Mesendoderm (in vitro differentiated cells): ENCODE measurements at regions not wholly inside any gene's neighbourhood (a gene's known extent, or its start where the extent isn't known, plus 50 kb on each side); places are given as distances from the start of the nearest gene placed in this dataset.

Experiments used
- DNase-seq: peaks from one replicate; pipeline ENCODE4 v3.0.0; 2013
- H2AK5ac ChIP-seq: 2 replicates; pipeline ENCODE4 v1.6.1; 2013; ENCODE audit warnings: low read length, inconsistent platforms
- H2BK120ac ChIP-seq: 2 replicates; pipeline ENCODE4 v1.6.1; 2013; ENCODE audit warnings: low read depth, mild to moderate bottlenecking, low read length, moderate library complexity, mixed read lengths
- H2BK15ac ChIP-seq: replicated peaks from 2 replicates; pipeline ENCODE4 v1.6.1; 2013; ENCODE audit warnings: low read depth, mild to moderate bottlenecking, moderate library complexity
- H2BK5ac ChIP-seq: 2 replicates; pipeline ENCODE4 v1.6.1; 2013; ENCODE audit warnings: low read length, inconsistent platforms
- H3K18ac ChIP-seq: 2 replicates; pipeline ENCODE4 v1.6.1; 2013; ENCODE audit warnings: mild to moderate bottlenecking, low read length, mixed read lengths
- H3K23ac ChIP-seq: one replicate; pipeline ENCODE4 v1.6.1; 2013; ENCODE audit warnings: low read length
- H3K27ac ChIP-seq: 2 replicates; pipeline ENCODE4 v1.5.1; 2013; ENCODE audit warnings: low read depth, mild to moderate bottlenecking, inconsistent platforms, low read length, moderate library complexity
- H3K27me3 ChIP-seq: 2 replicates; pipeline ENCODE4 v1.6.1; 2013; ENCODE audit warnings: low read length, control low read depth, mild to moderate bottlenecking, inconsistent platforms; ENCODE audit not compliant: insufficient read depth, poor library complexity
- H3K36me3 ChIP-seq: 2 replicates; pipeline ENCODE4 v1.6.1; 2013; ENCODE audit warnings: low read length, inconsistent platforms; ENCODE audit not compliant: control insufficient read depth, insufficient read depth
- H3K4ac ChIP-seq: one replicate; pipeline ENCODE4 v1.6.1; 2013; ENCODE audit warnings: low read depth, mild to moderate bottlenecking, low read length, moderate library complexity
- H3K4me1 ChIP-seq: 2 replicates; pipeline ENCODE4 v1.6.1; 2013; ENCODE audit warnings: low read depth, low read length, inconsistent platforms; ENCODE audit not compliant: control insufficient read depth
- H3K4me2 ChIP-seq: 2 replicates; pipeline ENCODE4 v1.6.1; 2013; ENCODE audit warnings: low read length
- H3K4me3 ChIP-seq: 2 replicates; pipeline ENCODE4 v1.5.1; 2013; ENCODE audit warnings: mild to moderate bottlenecking, low read length
- H3K56ac ChIP-seq: one replicate; pipeline ENCODE4 v1.6.1; 2013; ENCODE audit warnings: low read length
- H3K79me1 ChIP-seq: 2 replicates; pipeline ENCODE4 v1.6.1; 2013; ENCODE audit warnings: low read length, inconsistent platforms
- H3K79me2 ChIP-seq: 2 replicates; pipeline ENCODE4 v1.6.1; 2013; ENCODE audit warnings: mild to moderate bottlenecking, low read length; ENCODE audit not compliant: control insufficient read depth, insufficient read depth
- H3K9ac ChIP-seq: 2 replicates; pipeline ENCODE4 v1.6.1; 2013; ENCODE audit warnings: low read length, inconsistent platforms
- H4K5ac ChIP-seq: one replicate; pipeline ENCODE4 v1.6.1; 2013; ENCODE audit warnings: low read length
- H4K8ac ChIP-seq: one replicate; pipeline ENCODE4 v1.6.1; 2013; ENCODE audit warnings: low read depth, mild to moderate bottlenecking, control low read depth, low read length, moderate library complexity
- WGBS: extraction: QIAGEN DNeasy Blood & Tissue Kit; methylation state at CpG from one replicate; pipeline ENCODE4 v1.1.7; 2013; ENCODE audit warnings: low lambda C conversion rate, missing lambda C conversion rate; ENCODE audit not compliant: insufficient coverage; ENCODE audit errors: extremely low coverage; 5-methylcytosine and 5-hydroxymethylcytosine counted together

GRCh38 chr4:32658019-32658418 is 1937.8 kb downstream of the PCDH7 start:
- Histone ChIP-seq H3K27me3 (no peaks in the 10 kb centered on the region), H2BK120ac (no peak overlapping the region), H3K79me2 (no peaks in the 10 kb centered on the region), H3K4me1 (no peaks in the 10 kb centered on the region), H3K56ac (peak overlapping the region; percentile 64), H3K4me3 (no peak overlapping the region), H3K4me2 (no peak overlapping the region), H3K23ac (no peak overlapping the region), H3K18ac (no peak overlapping the region), H4K8ac (no peak overlapping the region), H3K79me1 (no peaks in the 10 kb centered on the region), H3K36me3 (no peaks in the 10 kb centered on the region), H4K5ac (no peak overlapping the region), H2AK5ac (no peak overlapping the region), H2BK15ac (no peak overlapping the region), H3K9ac (no peak overlapping the region), H2BK5ac (no peak overlapping the region), H3K4ac (no peak overlapping the region), H3K27ac (no peak overlapping the region)
- DNase-seq: peak; percentile 49
- WGBS: no CpG with 5 or more reads among the region's 3 CpGs

DNA sequence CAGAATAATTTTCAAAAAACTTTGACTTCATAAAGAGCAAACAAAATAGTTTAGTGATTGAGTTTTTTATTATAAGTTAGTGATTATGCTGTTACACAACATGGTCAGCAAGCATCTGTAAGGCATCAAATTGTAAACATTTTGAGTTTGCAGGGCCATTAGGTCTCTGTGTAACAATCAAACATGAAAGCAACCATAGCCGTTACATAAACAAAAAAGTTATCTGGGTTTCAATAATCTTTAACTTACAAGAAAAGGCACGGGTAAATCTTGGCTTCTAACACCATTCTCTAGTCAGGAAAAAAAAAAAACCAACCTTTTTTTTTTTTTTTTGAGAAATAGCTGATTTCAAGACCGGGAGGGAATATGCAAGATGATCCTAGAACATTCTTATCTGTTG is 1941.1 kb downstream of the PCDH7 start:
- Histone ChIP-seq H3K27ac (no peak overlapping the region), H3K4ac (no peak overlapping the region), H3K27me3 (no peaks in the 10 kb centered on the region), H3K4me1 (no peaks in the 10 kb centered on the region), H3K56ac (no peak overlapping the region), H2BK15ac (no peak overlapping the region), H2BK120ac (no peak overlapping the region), H3K4me2 (no peak overlapping the region), H2AK5ac (no peak overlapping the region), H3K36me3 (no peaks in the 10 kb centered on the region), H3K9ac (no peak overlapping the region), H3K4me3 (no peak overlapping the region), H4K5ac (no peak overlapping the region), H3K79me1 (no peaks in the 10 kb centered on the region), H2BK5ac (no peak overlapping the region), H3K23ac (no peak overlapping the region), H3K79me2 (no peaks in the 10 kb centered on the region), H4K8ac (no peak overlapping the region), H3K18ac (no peak overlapping the region)
- WGBS: no CpG with 5 or more reads among the region's 3 CpGs
- no peak for DNase-seq

DNA sequence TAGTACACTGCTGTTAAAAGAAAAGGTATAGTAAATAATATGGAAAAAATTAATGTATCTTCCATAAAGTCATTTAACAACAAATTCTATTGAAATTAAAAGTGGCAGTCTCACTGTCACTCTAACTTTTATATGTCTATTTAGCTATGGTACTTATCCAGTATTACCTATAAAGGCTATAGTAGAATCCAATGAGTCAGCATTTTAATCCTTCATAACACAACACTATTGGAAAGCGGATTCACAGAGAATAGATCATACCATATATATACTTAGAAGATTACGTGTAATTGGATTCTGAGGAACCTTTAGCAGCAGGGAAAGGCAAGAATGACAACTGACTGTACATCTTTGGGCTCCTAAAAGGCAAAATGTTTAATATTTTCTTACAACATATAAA is 1942.6 kb downstream of the PCDH7 start:
- H3K23ac ChIP-seq: no peak overlapping the region
- no peak overlapping the region for H3K4me2 ChIP-seq

DNA sequence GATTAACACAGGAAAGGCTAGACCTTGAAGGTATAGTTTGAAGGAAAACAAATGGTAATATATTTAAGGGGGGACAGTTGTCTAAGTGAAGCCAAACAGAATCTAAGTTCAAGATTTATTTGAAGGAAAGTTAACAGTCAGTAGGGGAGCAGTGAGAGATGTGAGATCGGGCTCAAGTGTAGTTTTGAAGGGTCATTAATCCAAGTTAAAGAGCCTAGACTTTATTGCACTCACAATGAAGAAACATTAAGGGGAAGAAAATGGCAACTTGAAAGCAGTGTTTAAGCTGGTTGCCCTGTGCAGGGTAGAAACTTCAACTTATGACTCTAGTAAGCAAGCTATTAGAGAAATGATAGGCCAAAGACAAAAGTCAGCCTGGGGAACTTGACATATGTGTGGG is 1952.2 kb downstream of the PCDH7 start:
- Histone ChIP-seq H3K4me2 (no peak overlapping the region), H3K9ac (no peak overlapping the region), H3K4me3 (no peak overlapping the region), H2BK15ac (no peak overlapping the region), H3K79me1 (no peaks in the 10 kb centered on the region), H3K4ac (no peak overlapping the region), H3K56ac (no peak overlapping the region), H2AK5ac (no peak overlapping the region), H4K8ac (no peak overlapping the region), H3K79me2 (no peaks in the 10 kb centered on the region), H3K4me1 (no peaks in the 10 kb centered on the region), H3K27me3 (no peaks in the 10 kb centered on the region), H2BK5ac (no peak overlapping the region), H2BK120ac (no peak overlapping the region), H3K18ac (no peak overlapping the region), H3K27ac (no peak overlapping the region), H3K23ac (no peak overlapping the region), H3K36me3 (no peaks in the 10 kb centered on the region), H4K5ac (no peak overlapping the region)
- no peak for DNase-seq
- no CpG with 5 or more reads among the region's 1 CpG for WGBS

More for the DNA sequence above, 1942.6 kb downstream of the PCDH7 start:
- DNase-seq: no peak
- WGBS: no CpG with 5 or more reads among the region's 2 CpGs
- Histone ChIP-seq H3K36me3 (no peaks in the 10 kb centered on the region), H3K27me3 (no peaks in the 10 kb centered on the region), H3K4ac (no peak overlapping the region), H3K9ac (no peak overlapping the region), H3K79me2 (no peaks in the 10 kb centered on the region), H2AK5ac (no peak overlapping the region), H3K27ac (no peak overlapping the region), H2BK15ac (no peak overlapping the region), H3K4me3 (no peak overlapping the region), H4K8ac (no peak overlapping the region), H4K5ac (no peak overlapping the region), H3K79me1 (no peaks in the 10 kb centered on the region), H3K4me1 (no peaks in the 10 kb centered on the region), H2BK120ac (no peak overlapping the region), H3K56ac (no peak overlapping the region), H2BK5ac (no peak overlapping the region), H3K18ac (no peak overlapping the region)

DNA sequence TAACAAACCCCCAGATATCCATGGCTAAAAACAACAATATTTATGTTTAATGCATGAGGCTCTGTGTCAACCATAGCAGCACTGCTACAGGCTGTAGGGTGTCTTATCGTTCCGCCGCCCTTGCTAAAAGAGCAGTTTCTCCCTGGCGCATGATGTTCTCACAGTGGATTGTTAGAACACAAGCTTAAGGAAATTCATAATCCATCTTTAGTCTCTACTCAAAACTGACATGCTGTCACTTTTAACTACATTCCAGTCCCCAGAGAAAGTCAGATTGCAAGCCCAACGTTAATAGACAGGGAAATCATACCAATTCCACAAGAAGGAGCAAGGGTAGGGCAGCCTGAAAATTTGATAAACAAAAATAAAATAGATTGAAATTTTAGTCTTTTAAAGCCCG is 1960.8 kb downstream of the PCDH7 start:
- Histone ChIP-seq H3K79me1 (no peaks in the 10 kb centered on the region), H3K4ac (no peak overlapping the region), H3K4me3 (no peak overlapping the region), H2BK5ac (no peak overlapping the region), H4K8ac (peak overlapping the region; percentile 65), H2BK120ac (no peak overlapping the region), H3K27ac (no peak overlapping the region), H3K4me2 (no peak overlapping the region), H3K23ac (no peak overlapping the region), H3K9ac (no peak overlapping the region), H3K18ac (no peak overlapping the region), H3K4me1 (no peaks in the 10 kb centered on the region), H2AK5ac (no peak overlapping the region), H3K56ac (no peak overlapping the region), H4K5ac (no peak overlapping the region), H3K27me3 (no peaks in the 10 kb centered on the region), H3K36me3 (no peaks in the 10 kb centered on the region), H3K79me2 (no peaks in the 10 kb centered on the region), H2BK15ac (no peak overlapping the region)
- DNase-seq: no peak
- WGBS: no CpG with 5 or more reads among the region's 6 CpGs

DNA sequence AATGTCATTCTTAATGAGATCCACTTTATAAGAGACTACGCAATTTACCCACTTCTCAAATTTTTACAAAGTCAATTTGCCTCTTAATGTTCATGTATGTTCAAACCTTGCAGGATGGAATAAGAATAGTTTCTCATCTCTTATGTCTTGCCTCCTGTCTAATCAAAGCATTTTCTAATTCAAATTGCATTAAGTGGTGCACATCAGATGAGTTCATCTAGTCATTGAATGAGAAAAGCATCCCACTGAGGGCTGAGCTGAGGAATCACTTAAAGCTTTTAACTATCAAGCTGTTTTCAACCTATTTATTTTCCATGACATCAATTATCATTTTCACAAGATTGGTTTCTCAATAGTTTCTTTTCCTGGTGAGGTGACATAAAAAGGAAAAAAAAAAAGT is 1964.0 kb downstream of the PCDH7 start:
- H3K56ac ChIP-seq: no peak overlapping the region
- H4K5ac ChIP-seq: no peak overlapping the region
- no peak overlapping the region for H3K18ac ChIP-seq
- no peak for DNase-seq
- H3K36me3 ChIP-seq: no peaks in the 10 kb centered on the region
- H4K8ac ChIP-seq: no peak overlapping the region
- H3K9ac ChIP-seq: no peak overlapping the region
- no peaks in the 10 kb centered on the region for H3K79me2 ChIP-seq
- no peaks in the 10 kb centered on the region for H3K4me1 ChIP-seq
- no peak overlapping the region for H3K4me3 ChIP-seq
- H2BK5ac ChIP-seq: no peak overlapping the region
- H3K27ac ChIP-seq: no peak overlapping the region
- H2BK15ac ChIP-seq: no peak overlapping the region
- H3K27me3 ChIP-seq: no peaks in the 10 kb centered on the region
- H2AK5ac ChIP-seq: no peak overlapping the region
- H2BK120ac ChIP-seq: no peak overlapping the region
- no peak overlapping the region for H3K23ac ChIP-seq
- H3K4ac ChIP-seq: no peak overlapping the region
- no peaks in the 10 kb centered on the region for H3K79me1 ChIP-seq
- WGBS: no CpG with 5 or more reads among the region's 1 CpG
- H3K4me2 ChIP-seq: no peak overlapping the region
